ENCODE measurements at regions not wholly inside any gene's neighbourhood (a gene's known extent, or its start where the extent isn't known, plus 50 kb on each side); places are given as distances from the start of the nearest gene placed in this dataset.

DNA sequence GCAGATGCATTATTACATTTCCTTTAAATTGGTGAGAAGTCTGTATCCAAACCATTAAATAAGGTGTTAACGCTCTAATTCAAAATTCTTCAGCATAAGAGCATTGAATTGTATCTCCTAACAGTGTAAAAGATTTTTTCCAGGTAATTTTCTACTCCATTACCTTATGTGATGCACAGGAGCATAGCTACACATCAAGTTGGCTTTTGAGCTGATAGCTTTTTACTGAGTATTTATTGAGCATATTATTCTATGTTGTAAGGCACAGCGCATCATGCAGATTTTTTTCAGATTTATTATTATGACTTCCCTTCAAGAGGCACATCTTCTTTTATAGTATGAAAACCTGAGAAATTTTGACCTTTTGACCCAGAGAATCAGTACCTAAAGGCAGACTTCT, 270.7 kb upstream of the MIR17HG start (continued):
- TF ChIP-seq ZNF121 (CRISPR knock-in tag; conservative IDR thresholded peaks at IDR 0.05), result no peak
- no peak for TF ChIP-seq PBX2 (CRISPR knock-in tag; IDR thresholded peaks at IDR 0.05; ENCODE audit: low read depth)
- no peak for TF ChIP-seq PBX2 (tag; conservative IDR thresholded peaks at IDR 0.05; ENCODE audit: low read depth)
- TF ChIP-seq RFX7 (CRISPR knock-in tag; IDR thresholded peaks at IDR 0.05), result no peak
- TF ChIP-seq, protein P1, sequence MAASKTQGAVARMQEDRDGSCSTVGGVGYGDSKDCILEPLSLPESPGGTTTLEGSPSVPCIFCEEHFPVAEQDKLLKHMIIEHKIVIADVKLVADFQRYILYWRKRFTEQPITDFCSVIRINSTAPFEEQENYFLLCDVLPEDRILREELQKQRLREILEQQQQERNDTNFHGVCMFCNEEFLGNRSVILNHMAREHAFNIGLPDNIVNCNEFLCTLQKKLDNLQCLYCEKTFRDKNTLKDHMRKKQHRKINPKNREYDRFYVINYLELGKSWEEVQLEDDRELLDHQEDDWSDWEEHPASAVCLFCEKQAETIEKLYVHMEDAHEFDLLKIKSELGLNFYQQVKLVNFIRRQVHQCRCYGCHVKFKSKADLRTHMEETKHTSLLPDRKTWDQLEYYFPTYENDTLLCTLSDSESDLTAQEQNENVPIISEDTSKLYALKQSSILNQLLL (CRISPR knock-in tag; IDR thresholded peaks at IDR 0.05; ENCODE audit: borderline replicate concordance), result no peak
- 0 out of 4 replicates have a peak, but pooled peaks of 1 of the 2 experiments have one; percentile 26 for TF ChIP-seq SIN3A (IDR thresholded peaks at IDR 0.05; ENCODE audit: borderline replicate concordance in 2 of 2, control insufficient read depth in 1 of 2, low read depth in 2 of 2, low read length in 2 of 2)

Data from K562 (cell line).